ENCODE measurements at regions not wholly inside any gene's neighbourhood (a gene's known extent, or its start where the extent isn't known, plus 50 kb on each side); places are given as distances from the start of the nearest gene placed in this dataset.

GRCh38 chr6:7479801-7480266 is 61.6 kb upstream of the DSP start:
- Mint-ChIP-seq H3K4me3 (no peak overlapping the region), H3K36me3 (ENCODE audit: low read depth) (no peaks in the 10 kb centered on the region), H3K27me3 (peaks cover 1% of the 10 kb centered on the region), H3K9me3 (no peaks in the 10 kb centered on the region), H3K27ac (no peak overlapping the region), H3K4me1 (ENCODE audit: low read depth) (no peaks in the 10 kb centered on the region)
- no peak for DNase-seq
- ATAC-seq = no peak
- POLR2A ChIA-PET = no interaction called here
- TF ChIP-seq CTCF (IDR thresholded peaks at IDR 0.05) = no peak
- intact Hi-C loops (cut with micrococcal nuclease) = no loop called here
- CTCF ChIA-PET = no interaction called here

GRCh38 chr6:7484666-7485065 is 56.8 kb upstream of the DSP start:
- ChIA-PET POLR2A (no interaction called here), CTCF (interaction anchor here (0.6 kb wide), 1 partner anchor 98 kb away, joined by 3 read pairs; no protein-coding TSS in a partner anchor)
- Mint-ChIP-seq H3K9me3 (no peaks in the 10 kb centered on the region), H3K27me3 (peaks cover 4% of the 10 kb centered on the region), H3K36me3 (ENCODE audit: low read depth) (no peaks in the 10 kb centered on the region), H3K27ac (no peak overlapping the region), H3K4me1 (ENCODE audit: low read depth) (no peaks in the 10 kb centered on the region), H3K4me3 (no peak overlapping the region)
- intact Hi-C loops (cut with micrococcal nuclease) = no loop called here
- no peak for TF ChIP-seq CTCF (IDR thresholded peaks at IDR 0.05)
- ATAC-seq (no peak), DNase-seq (no peak)

GRCh38 chr6:7486951-7487350 is 54.5 kb upstream of the DSP start:
- intact Hi-C loops (cut with micrococcal nuclease) = no loop called here
- no peaks in the 10 kb centered on the region for H3K36me3 Mint-ChIP-seq (ENCODE audit: low read depth)
- H3K27me3 Mint-ChIP-seq = peaks cover 5% of the 10 kb centered on the region
- H3K9me3 Mint-ChIP-seq = no peaks in the 10 kb centered on the region
- ChIA-PET POLR2A (no interaction called here), CTCF (no interaction called here)
- no peak for TF ChIP-seq CTCF (IDR thresholded peaks at IDR 0.05)
- no peak overlapping the region for H3K4me3 Mint-ChIP-seq
- H3K4me1 Mint-ChIP-seq (ENCODE audit: low read depth) = no peaks in the 10 kb centered on the region
- no peak for DNase-seq
- no peak overlapping the region for H3K27ac Mint-ChIP-seq
- ATAC-seq = no peak

GRCh38 chr6:7488494-7488893 is 53.0 kb upstream of the DSP start:
- Mint-ChIP-seq H3K4me3 (no peak overlapping the region), H3K9me3 (no peaks in the 10 kb centered on the region), H3K36me3 (ENCODE audit: low read depth) (no peaks in the 10 kb centered on the region), H3K27me3 (peaks cover 13% of the 10 kb centered on the region), H3K27ac (no peak overlapping the region), H3K4me1 (ENCODE audit: low read depth) (no peaks in the 10 kb centered on the region)
- intact Hi-C loops (cut with micrococcal nuclease) = no loop called here
- ATAC-seq (no peak), DNase-seq (no peak)
- CTCF ChIA-PET = no interaction called here
- TF ChIP-seq CTCF (IDR thresholded peaks at IDR 0.05) = no peak
- POLR2A ChIA-PET = no interaction called here

GRCh38 chr6:7489376-7489775 is 52.1 kb upstream of the DSP start:
- intact Hi-C loops (cut with micrococcal nuclease) = no loop called here

More at GRCh38 chr6:7489376-7489775, 52.1 kb upstream of the DSP start:
- ChIA-PET CTCF (no interaction called here), POLR2A (interaction anchor here (0.9 kb wide), 1 partner anchor 126 kb away, joined by 3 read pairs; no protein-coding TSS in a partner anchor)
- DNase-seq = no peak
- Mint-ChIP-seq H3K4me3 (no peak overlapping the region), H3K27ac (no peak overlapping the region), H3K36me3 (ENCODE audit: low read depth) (no peaks in the 10 kb centered on the region), H3K9me3 (no peaks in the 10 kb centered on the region), H3K27me3 (peaks cover 17% of the 10 kb centered on the region), H3K4me1 (ENCODE audit: low read depth) (no peaks in the 10 kb centered on the region)
- no peak for ATAC-seq
- no peak for TF ChIP-seq CTCF (IDR thresholded peaks at IDR 0.05)
